Esophagus squamous epithelium (tissue), 5 donors: ENCODE measurements at regions not wholly inside any gene's neighbourhood (a gene's known extent, or its start where the extent isn't known, plus 50 kb on each side); places are given as distances from the start of the nearest gene placed in this dataset.

Experiments
- DNase-seq: peaks from one replicate; lab custom pipeline; 2025; lab: John Stamatoyannopoulos, UW
- H3K27ac ChIP-seq, 4 donors: fragments of 200-600 bp; sonication (generic); one replicate each; pipeline ENCODE4 v1.5.1; 2016 to 2019; ENCODE audit warnings: mild to moderate bottlenecking in 1 of 4
- H3K27me3 ChIP-seq, 4 donors: fragments of 200-600 bp; sonication (generic); 1 replicate in 3 of 4; 2 replicates in 1 of 4; pipeline versions ENCODE4 v1.5.1 to v1.6.0; 2017 to 2021; ENCODE audit warnings: antibody characterized with exemption in 1 of 4
- H3K36me3 ChIP-seq, 3 donors: fragments of 200-600 bp; sonication (generic); one replicate each; pipeline ENCODE4 v1.5.1; 2016 to 2019
- H3K4me1 ChIP-seq, 3 donors: fragments of 200-600 bp; sonication (generic); one replicate each; pipeline ENCODE4 v1.5.1; 2017 to 2019
- H3K4me3 ChIP-seq, 4 donors: fragments of 200-600 bp; sonication (generic); 1 replicate in 3 of 4; 2 replicates in 1 of 4; pipeline ENCODE4 v1.5.1; 2016 to 2019; ENCODE audit warnings: mild to moderate bottlenecking in 2 of 4, moderate library complexity in 1 of 4
- H3K9me3 ChIP-seq, 3 donors: fragments of 200-600 bp; sonication (generic); one replicate each; pipeline ENCODE4 v1.5.1; 2016 to 2019
- POLR2A ChIP-seq, 4 donors: fragments of 450-650 bp; IDR thresholded peaks; one replicate each; pipeline ENCODE4 v1.6.1; 2017; ENCODE audit warnings: antibody characterized with exemption in 4 of 4, mild to moderate bottlenecking in 4 of 4, moderate library complexity in 3 of 4
- WGBS, 2 donors: methylation state at CpG; one replicate each; pipeline ENCODE4 v1.1.5; 2018; 5-methylcytosine and 5-hydroxymethylcytosine counted together
- intact Hi-C: fragments of 100-400 bp; cut with DNase I; formaldehyde crosslinking; loops from one replicate; pipeline ENCODE4 v1.15.0; 2022
- TF ChIP-seq, protein P1 (sequence below), 6 experiments: fragments of 450-650 bp in 4 of 6; fragments of 200-600 bp in 2 of 6; sonication (generic) in 2 of 6; IDR thresholded peaks; one replicate each; pipeline ENCODE4 v1.5.1; 2016 to 2019; ENCODE audit warnings: antibody characterized with exemption in 6 of 6, mild to moderate bottlenecking in 4 of 6, moderate library complexity in 4 of 6
- donor health status: DM: yes; HTN: yes; CAD: no.

DNA sequence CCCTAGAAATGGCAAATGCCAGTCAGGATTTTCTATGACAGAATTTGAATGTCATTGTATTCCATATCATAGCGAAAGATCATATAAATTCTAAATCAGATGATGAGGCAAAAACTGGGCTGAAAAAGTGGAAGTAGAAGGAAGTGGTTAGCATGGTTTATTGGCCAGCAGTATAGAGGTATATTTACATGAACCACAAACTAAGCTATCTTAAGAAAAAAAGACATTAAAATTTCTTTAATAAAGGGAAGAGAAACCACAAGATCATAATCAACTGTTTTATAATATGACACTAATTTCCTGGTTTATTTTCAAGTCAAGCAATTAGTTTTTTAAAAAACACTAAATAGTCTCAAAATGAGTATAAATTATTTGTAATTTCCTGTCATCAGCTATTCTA is 123.2 kb upstream of the LRP1B start:
- Histone ChIP-seq H3K27me3 (no peaks in the 10 kb centered on the region), H3K4me3 (no peak overlapping the region), H3K27ac (no peak overlapping the region), H3K9me3 (no peaks in the 10 kb centered on the region), H3K4me1 (no peaks in the 10 kb centered on the region), H3K36me3 (no peaks in the 10 kb centered on the region)
- intact Hi-C loops, result no loop called here
- TF ChIP-seq, protein P1, sequence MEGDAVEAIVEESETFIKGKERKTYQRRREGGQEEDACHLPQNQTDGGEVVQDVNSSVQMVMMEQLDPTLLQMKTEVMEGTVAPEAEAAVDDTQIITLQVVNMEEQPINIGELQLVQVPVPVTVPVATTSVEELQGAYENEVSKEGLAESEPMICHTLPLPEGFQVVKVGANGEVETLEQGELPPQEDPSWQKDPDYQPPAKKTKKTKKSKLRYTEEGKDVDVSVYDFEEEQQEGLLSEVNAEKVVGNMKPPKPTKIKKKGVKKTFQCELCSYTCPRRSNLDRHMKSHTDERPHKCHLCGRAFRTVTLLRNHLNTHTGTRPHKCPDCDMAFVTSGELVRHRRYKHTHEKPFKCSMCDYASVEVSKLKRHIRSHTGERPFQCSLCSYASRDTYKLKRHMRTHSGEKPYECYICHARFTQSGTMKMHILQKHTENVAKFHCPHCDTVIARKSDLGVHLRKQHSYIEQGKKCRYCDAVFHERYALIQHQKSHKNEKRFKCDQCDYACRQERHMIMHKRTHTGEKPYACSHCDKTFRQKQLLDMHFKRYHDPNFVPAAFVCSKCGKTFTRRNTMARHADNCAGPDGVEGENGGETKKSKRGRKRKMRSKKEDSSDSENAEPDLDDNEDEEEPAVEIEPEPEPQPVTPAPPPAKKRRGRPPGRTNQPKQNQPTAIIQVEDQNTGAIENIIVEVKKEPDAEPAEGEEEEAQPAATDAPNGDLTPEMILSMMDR (IDR thresholded peaks at IDR 0.05), result no peak
- no peak for TF ChIP-seq POLR2A (IDR thresholded peaks at IDR 0.05)
- no peak for DNase-seq
- 58 to 64% methylated on average over 1 of the region's 1 CpG for WGBS, 2 donors

DNA sequence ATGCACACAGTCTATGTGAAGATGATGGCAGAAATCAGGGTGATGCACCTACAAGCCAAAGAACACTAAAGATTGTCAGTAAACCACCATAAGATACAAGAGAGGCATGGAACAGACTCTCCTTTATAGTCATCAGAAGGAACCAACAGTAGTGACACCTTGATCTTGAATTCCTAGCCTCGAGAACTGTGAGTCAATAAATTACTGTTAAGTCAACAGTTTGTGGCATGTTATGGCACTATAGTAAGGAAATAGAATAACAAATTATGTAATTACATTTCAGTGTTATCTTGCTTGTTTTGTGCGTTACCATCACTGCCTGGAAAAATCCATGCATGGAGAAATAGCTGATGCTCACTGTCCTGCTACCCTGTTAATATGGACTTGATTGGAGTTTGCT is 110.2 kb upstream of the LRP1B start:
- Histone ChIP-seq H3K9me3 (no peaks in the 10 kb centered on the region), H3K36me3 (no peaks in the 10 kb centered on the region), H3K27ac (no peak overlapping the region), H3K4me3 (no peak overlapping the region), H3K4me1 (no peaks in the 10 kb centered on the region), H3K27me3 (no peaks in the 10 kb centered on the region)
- intact Hi-C loops, result no loop called here
- TF ChIP-seq POLR2A (IDR thresholded peaks at IDR 0.05), result no peak
- TF ChIP-seq, protein P1 (IDR thresholded peaks at IDR 0.05), result no peak
- 39 to 44% methylated on average over 2 of the region's 2 CpGs for WGBS, 2 donors
- no peak for DNase-seq

DNA sequence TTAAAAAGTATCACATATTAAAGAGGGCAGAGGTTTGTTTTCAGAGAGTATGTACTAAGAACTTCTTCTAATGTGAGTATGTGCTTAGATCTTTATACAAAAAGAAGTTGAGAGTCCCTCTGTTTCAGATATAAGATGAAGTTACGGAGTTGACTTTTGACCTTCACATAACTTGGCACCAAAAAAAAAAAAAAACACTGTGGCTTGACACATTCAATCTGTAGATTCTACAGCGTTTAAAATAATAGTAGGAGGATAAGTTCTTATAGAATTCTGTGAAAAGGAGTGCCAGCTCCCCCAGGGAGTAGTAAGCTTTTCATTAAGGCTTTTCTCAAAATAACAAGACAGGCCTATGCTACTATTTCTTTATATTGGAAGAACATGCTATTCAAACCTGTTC is 105.4 kb upstream of the LRP1B start:
- no peak for DNase-seq
- Histone ChIP-seq H3K27me3 (no peaks in the 10 kb centered on the region), H3K9me3 (no peaks in the 10 kb centered on the region), H3K4me3 (no peak overlapping the region), H3K4me1 (no peaks in the 10 kb centered on the region), H3K36me3 (no peaks in the 10 kb centered on the region), H3K27ac (no peak overlapping the region)
- intact Hi-C loops, result no loop called here
- TF ChIP-seq, protein P1 (IDR thresholded peaks at IDR 0.05), result no peak
- no peak for TF ChIP-seq POLR2A (IDR thresholded peaks at IDR 0.05)
- whole genome bisulfite sequencing, 2 donors, result 46 to 68% methylated on average over 2 of the region's 2 CpGs

DNA sequence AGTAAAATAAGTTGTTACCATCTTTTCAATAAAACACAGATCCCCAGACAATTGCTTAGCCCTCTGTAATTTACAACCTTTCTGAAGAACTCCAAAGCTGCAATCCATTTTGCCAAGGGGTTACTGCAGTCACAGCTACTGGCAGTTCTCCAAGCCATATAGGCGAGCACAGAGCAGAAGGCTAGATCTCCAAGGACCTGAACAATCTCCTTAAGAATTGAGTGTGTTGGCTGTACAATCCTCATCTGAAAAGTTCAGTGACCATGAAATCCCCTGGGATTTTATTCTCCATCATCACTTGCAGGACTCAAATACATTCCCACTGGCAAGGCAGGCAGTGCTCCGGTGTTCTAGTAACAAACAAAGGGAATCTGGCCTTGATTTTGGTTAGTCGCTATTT is 103.9 kb upstream of the LRP1B start:
- no peaks in the 10 kb centered on the region for H3K36me3 ChIP-seq
- WGBS, 2 donors, result 24 to 35% methylated on average over 3 of the region's 3 CpGs
- H3K4me1 ChIP-seq, result no peaks in the 10 kb centered on the region
- no peaks in the 10 kb centered on the region for H3K27me3 ChIP-seq
- H3K9me3 ChIP-seq, result no peaks in the 10 kb centered on the region
- no peak overlapping the region for H3K27ac ChIP-seq
- no peak overlapping the region for H3K4me3 ChIP-seq
- intact Hi-C loops, result no loop called here
- DNase-seq, result no peak
- no peak for TF ChIP-seq POLR2A (IDR thresholded peaks at IDR 0.05)
- TF ChIP-seq, protein P1 (IDR thresholded peaks at IDR 0.05), result no peak

DNA sequence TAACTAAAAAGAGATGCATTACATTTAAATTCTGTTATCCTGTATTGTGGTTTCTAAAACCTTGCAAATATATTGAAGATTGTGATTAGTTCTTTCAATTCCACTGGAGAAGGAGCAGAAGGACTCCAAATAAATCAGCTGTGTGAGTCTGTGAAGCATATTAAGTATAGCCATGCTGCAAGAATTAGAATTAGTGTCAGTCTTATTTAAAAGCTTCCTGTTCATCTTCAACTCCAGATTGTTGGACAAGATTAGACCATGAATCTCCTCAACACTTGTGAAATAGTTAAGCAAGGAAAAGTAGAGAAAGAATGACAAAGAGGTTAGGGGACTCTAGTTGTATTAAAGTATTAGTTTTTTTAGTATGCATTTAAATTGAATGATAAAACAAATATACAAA is 92.5 kb upstream of the LRP1B start:
- H3K4me3 ChIP-seq, result no peak overlapping the region
- H3K4me1 ChIP-seq, result no peaks in the 10 kb centered on the region
- H3K9me3 ChIP-seq, result no peaks in the 10 kb centered on the region
- intact Hi-C loops, result no loop called here
- H3K27me3 ChIP-seq, result no peaks in the 10 kb centered on the region
- no peak for DNase-seq
- no peak overlapping the region for H3K27ac ChIP-seq
- TF ChIP-seq, protein P1 (IDR thresholded peaks at IDR 0.05), result no peak
- no peak for TF ChIP-seq POLR2A (IDR thresholded peaks at IDR 0.05)
- H3K36me3 ChIP-seq, result no peaks in the 10 kb centered on the region
